ENCODE measurements at regions not wholly inside any gene's neighbourhood (a gene's known extent, or its start where the extent isn't known, plus 50 kb on each side); places are given as distances from the start of the nearest gene placed in this dataset.

- H3K4me1 Mint-ChIP-seq (ENCODE audit: low read depth), result no peaks in the 10 kb centered on the region
- H3K27ac Mint-ChIP-seq, result no peak overlapping the region
- no peak for ATAC-seq
Measured at GRCh38 chr18:68596016-68596415, 118.9 kb downstream of the TMX3 start.

GRCh38 chr18:68588169-68588568 is 126.7 kb downstream of the TMX3 start:
- Mint-ChIP-seq H3K9me3 (no peaks in the 10 kb centered on the region), H3K36me3 (ENCODE audit: low read depth) (no peaks in the 10 kb centered on the region), H3K4me3 (no peak overlapping the region), H3K27me3 (peaks cover 2% of the 10 kb centered on the region), H3K27ac (no peak overlapping the region), H3K4me1 (ENCODE audit: low read depth) (no peaks in the 10 kb centered on the region)
- ATAC-seq, result no peak
- POLR2A ChIA-PET, result no interaction called here
- CTCF ChIA-PET, result no interaction called here
- no peak for TF ChIP-seq CTCF (IDR thresholded peaks at IDR 0.05)
- intact Hi-C loops (cut with micrococcal nuclease), result no loop called here
- no peak for DNase-seq

More at GRCh38 chr18:68596016-68596415, 118.9 kb downstream of the TMX3 start:
- intact Hi-C loops (cut with micrococcal nuclease), result no loop called here
- no peak overlapping the region for H3K4me3 Mint-ChIP-seq
- POLR2A ChIA-PET, result no interaction called here
- H3K36me3 Mint-ChIP-seq (ENCODE audit: low read depth), result no peaks in the 10 kb centered on the region
- H3K9me3 Mint-ChIP-seq, result no peaks in the 10 kb centered on the region
- CTCF ChIA-PET, result no interaction called here
- no peak for DNase-seq
- TF ChIP-seq CTCF (IDR thresholded peaks at IDR 0.05), result no peak
- peaks cover 2% of the 10 kb centered on the region for H3K27me3 Mint-ChIP-seq

- CTCF ChIA-PET, result no interaction called here
- H3K4me1 Mint-ChIP-seq (ENCODE audit: low read depth), result no peaks in the 10 kb centered on the region
Measured at GRCh38 chr18:68583685-68584084, 131.2 kb downstream of the TMX3 start.

GRCh38 chr18:68574311-68574710 is 140.6 kb downstream of the TMX3 start:
- CTCF ChIA-PET, result no interaction called here
- Mint-ChIP-seq H3K36me3 (ENCODE audit: low read depth) (no peaks in the 10 kb centered on the region), H3K4me3 (no peak overlapping the region), H3K27me3 (no peaks in the 10 kb centered on the region), H3K4me1 (ENCODE audit: low read depth) (no peaks in the 10 kb centered on the region), H3K9me3 (no peaks in the 10 kb centered on the region), H3K27ac (no peak overlapping the region)
- DNase-seq (no peak), ATAC-seq (no peak)
- no peak for TF ChIP-seq CTCF (IDR thresholded peaks at IDR 0.05)
- intact Hi-C loops (cut with micrococcal nuclease), result no loop called here
- POLR2A ChIA-PET, result no interaction called here

More at GRCh38 chr18:68583685-68584084, 131.2 kb downstream of the TMX3 start:
- Mint-ChIP-seq H3K27me3 (peaks cover 7% of the 10 kb centered on the region), H3K9me3 (no peaks in the 10 kb centered on the region), H3K27ac (no peak overlapping the region), H3K36me3 (ENCODE audit: low read depth) (no peaks in the 10 kb centered on the region), H3K4me3 (no peak overlapping the region)
- ATAC-seq, result no peak
- TF ChIP-seq CTCF (IDR thresholded peaks at IDR 0.05), result no peak
- POLR2A ChIA-PET, result interaction anchor here (0.6 kb wide), 1 partner anchor 75 kb away, joined by 3 read pairs; no protein-coding TSS in a partner anchor
- intact Hi-C loops (cut with micrococcal nuclease), result no loop called here
- DNase-seq, result no peak

- H3K27ac Mint-ChIP-seq, result no peak overlapping the region
- ATAC-seq, result no peak
Measured at GRCh38 chr18:68569936-68570335, 145.0 kb downstream of the TMX3 start.

More at GRCh38 chr18:68569936-68570335, 145.0 kb downstream of the TMX3 start:
- Mint-ChIP-seq H3K36me3 (ENCODE audit: low read depth) (no peaks in the 10 kb centered on the region), H3K4me3 (no peak overlapping the region), H3K27me3 (peaks cover 2% of the 10 kb centered on the region), H3K9me3 (no peaks in the 10 kb centered on the region), H3K4me1 (ENCODE audit: low read depth) (no peaks in the 10 kb centered on the region)
- intact Hi-C loops (cut with micrococcal nuclease), result no loop called here
- ChIA-PET CTCF (no interaction called here), POLR2A (no interaction called here)
- no peak for DNase-seq
- no peak for TF ChIP-seq CTCF (IDR thresholded peaks at IDR 0.05)

All from activated CD8-positive, alpha-beta T cell treated with anti-CD3 and anti-CD28 coated beads for 36 hours (primary cell).